ENCODE measurements at regions not wholly inside any gene's neighbourhood (a gene's known extent, or its start where the extent isn't known, plus 50 kb on each side); places are given as distances from the start of the nearest gene placed in this dataset.
A peak's percentile ranks its signal among the peaks of the same experiment; 100 is the strongest.

- peak; percentile 89 for DNase-seq (ENCODE audit: low spot score)
These were observed 74.6 kb upstream of the NPAS1 start for GRCh38 chr19:46944918-46945628.

- no peak for DNase-seq (ENCODE audit: low spot score)
These were observed 73.7 kb upstream of the NPAS1 start for GRCh38 chr19:46945694-46946489.

- DNase-seq (ENCODE audit: low spot score) = no peak
These were observed 72.9 kb upstream of the NPAS1 start for GRCh38 chr19:46946611-46947238.

GRCh38 chr19:46947866-46948265 lies 71.8 kb upstream of the NPAS1 start:
- no peak for DNase-seq (ENCODE audit: low spot score)

GRCh38 chr19:46950526-46951170 lies 69.0 kb upstream of the NPAS1 start:
- no peak for DNase-seq (ENCODE audit: low spot score)

GRCh38 chr19:46951171-46951986 lies 68.3 kb upstream of the NPAS1 start:
- no peak for DNase-seq (ENCODE audit: low spot score)

GRCh38 chr19:46952874-46953273 lies 66.8 kb upstream of the NPAS1 start:
- no peak for DNase-seq (ENCODE audit: low spot score)

- DNase-seq (ENCODE audit: low spot score) = no peak
These were observed 65.6 kb upstream of the NPAS1 start for GRCh38 chr19:46953955-46954501.

- DNase-seq (ENCODE audit: low spot score) = no peak
These were observed 65.1 kb upstream of the NPAS1 start for GRCh38 chr19:46954502-46954992.

- DNase-seq (ENCODE audit: low spot score) = no peak
These were observed 64.4 kb upstream of the NPAS1 start for GRCh38 chr19:46954993-46955812.

- DNase-seq (ENCODE audit: low spot score) = no peak
These were observed 63.7 kb upstream of the NPAS1 start for GRCh38 chr19:46955813-46956371.

GRCh38 chr19:46958532-46958931 lies 61.1 kb upstream of the NPAS1 start:
- DNase-seq (ENCODE audit: low spot score) = no peak

- DNase-seq (ENCODE audit: low spot score) = no peak
These were observed 59.6 kb upstream of the NPAS1 start for GRCh38 chr19:46959894-46960556.

- DNase-seq (ENCODE audit: low spot score) = no peak
These were observed 57.5 kb upstream of the NPAS1 start for GRCh38 chr19:46962030-46962570.

- DNase-seq (ENCODE audit: low spot score) = no peak
These were observed 56.4 kb upstream of the NPAS1 start for GRCh38 chr19:46963093-46963734.

- DNase-seq (ENCODE audit: low spot score) = no peak
These were observed 52.0 kb upstream of the NPAS1 start for GRCh38 chr19:46967578-46968032.

Measured in putamen (tissue), 1 donor.